ENCODE measurements at regions not wholly inside any gene's neighbourhood (a gene's known extent, or its start where the extent isn't known, plus 50 kb on each side); places are given as distances from the start of the nearest gene placed in this dataset.

DNA sequence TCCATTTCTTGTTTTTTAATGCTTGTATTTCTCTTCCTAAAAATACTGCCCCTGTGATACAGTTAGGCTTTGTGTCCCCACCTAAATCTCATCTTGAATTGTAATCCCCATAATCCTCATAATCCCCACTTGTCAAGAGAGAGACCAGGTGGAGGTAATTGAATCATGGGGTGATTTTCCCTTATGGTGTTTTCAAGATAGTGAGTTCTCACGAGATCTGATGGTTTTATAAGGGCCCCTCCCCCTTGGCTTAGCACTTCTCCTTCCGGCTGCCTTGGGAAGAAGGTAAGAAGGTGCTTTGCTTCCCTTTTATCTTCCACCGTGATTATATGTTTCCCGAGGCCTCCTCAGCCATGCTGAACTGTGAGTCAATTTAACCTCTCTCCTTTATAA lies 227.4 kb downstream of the MAN2A1 start:
- DNase-seq = no peak

DNA sequence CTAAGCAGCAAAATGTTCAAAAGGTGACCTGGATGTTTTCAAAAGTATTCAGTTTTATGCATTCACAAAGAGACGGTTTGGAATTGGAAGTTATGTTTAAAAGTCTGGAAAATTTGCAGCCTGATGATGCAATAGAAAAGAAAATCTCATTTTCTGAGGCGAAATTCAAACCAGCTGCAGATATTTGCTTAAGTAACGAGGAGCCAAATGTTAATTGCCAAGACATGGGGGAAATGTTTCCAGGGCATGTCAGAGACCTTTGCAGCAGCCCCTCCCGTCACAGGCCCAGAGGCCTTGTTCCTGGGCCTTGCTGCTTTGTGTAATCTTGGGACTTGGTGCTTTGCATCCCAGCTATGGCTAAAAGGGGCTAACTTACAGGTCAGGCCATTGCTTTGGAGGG lies 228.2 kb downstream of the MAN2A1 start:
- DNase-seq = no peak

DNA sequence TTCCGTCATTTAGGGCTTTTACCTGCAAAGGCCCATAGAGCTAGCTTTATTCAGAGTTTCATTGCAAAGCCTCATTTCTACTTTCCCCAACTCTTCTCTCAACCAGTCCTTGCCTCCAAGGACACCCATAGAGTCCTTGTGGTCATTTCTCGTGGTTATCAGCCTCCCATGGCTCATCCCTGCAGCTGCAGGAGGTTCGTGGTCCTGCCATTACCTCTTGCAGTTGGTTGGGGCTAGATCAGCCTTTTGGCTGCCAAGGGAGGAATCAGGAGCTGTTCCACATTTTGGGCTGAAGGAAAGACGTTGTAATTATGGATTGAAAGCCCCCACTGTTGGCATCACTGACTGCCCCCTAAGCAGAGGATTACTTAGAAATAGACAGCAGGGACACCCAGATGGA lies 231.0 kb downstream of the MAN2A1 start:
- DNase-seq = no peak

DNA sequence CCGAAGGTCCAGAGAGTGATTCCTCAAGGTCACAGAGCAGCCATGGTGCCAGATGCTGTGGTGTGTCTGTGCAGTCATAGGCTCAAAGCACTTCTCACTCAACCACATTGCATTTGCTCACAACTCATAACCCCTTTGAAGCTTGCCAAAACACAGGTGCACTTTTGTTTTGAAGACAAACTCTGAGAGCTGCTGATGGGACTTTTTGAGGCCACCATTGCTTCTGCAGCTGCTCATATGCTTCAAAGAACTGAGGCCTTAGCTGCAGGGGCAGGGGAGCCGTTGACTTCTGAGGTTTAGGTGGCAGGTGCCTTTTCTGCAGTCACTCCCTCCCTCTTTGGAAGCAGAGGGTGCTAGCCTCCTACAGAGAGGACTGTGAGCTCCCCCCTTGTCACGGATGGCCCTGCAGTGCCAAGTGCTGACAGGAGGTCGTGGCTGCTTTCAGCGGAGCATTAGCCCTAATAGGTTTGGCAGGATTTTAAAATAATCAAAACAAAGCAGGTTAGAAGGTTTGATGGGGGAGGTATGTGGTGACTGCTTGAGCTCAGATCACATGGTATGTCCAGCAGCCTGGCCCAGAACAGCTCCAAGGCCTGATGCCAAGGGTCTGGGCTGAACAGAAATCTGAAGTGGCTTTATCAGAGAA lies 232.1 kb downstream of the MAN2A1 start:
- no peak for DNase-seq

DNA sequence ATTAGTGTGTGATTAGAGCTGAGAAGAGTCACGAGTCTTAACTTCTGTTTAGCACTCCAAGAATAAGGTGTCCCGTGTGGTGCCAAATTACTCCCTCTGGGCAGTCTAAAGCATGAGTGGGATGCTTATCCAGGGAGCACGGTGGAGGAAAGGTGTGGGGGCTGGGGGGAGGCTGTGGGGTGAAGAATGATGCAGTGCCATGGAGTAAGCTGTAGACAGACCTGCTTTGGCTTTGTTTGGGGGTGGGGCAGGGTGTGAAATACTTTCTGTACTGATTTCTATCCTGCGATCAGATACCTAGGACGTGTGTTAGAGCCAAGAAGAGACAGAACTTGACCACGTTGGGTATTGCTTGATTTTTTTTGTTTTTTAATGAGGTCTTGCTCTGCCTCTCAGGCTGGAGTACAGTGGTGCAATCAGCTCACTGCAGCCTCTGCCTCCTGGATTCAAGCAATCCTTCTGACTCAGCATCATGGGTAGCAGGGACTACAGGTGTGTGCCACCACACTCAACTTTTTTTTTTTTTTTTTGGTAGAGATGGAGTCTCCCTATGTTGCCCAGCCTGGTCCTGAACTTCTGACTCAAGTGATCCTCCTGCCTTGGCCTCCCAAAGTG lies 232.8 kb downstream of the MAN2A1 start:
- DNase-seq = no peak

DNA sequence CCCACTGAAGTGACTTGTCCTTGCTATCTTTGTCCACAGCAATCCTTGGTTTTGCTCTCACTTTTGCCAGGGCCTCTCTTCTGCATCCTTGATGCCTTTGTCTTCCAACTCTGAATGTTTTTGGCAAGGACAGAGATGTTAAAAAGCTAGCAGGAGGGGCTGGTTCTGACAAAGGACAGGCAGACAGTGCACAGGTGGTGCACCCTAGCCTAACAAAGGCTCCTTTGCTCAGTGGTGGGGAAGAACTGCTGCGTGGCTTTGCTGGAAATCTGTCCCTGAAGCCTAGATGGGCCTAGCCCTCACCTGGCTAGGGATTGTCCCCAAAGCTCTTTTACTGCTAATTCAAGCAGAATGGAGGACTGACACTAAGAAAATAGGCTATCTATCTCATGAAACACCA lies 233.5 kb downstream of the MAN2A1 start:
- DNase-seq = no peak

DNA sequence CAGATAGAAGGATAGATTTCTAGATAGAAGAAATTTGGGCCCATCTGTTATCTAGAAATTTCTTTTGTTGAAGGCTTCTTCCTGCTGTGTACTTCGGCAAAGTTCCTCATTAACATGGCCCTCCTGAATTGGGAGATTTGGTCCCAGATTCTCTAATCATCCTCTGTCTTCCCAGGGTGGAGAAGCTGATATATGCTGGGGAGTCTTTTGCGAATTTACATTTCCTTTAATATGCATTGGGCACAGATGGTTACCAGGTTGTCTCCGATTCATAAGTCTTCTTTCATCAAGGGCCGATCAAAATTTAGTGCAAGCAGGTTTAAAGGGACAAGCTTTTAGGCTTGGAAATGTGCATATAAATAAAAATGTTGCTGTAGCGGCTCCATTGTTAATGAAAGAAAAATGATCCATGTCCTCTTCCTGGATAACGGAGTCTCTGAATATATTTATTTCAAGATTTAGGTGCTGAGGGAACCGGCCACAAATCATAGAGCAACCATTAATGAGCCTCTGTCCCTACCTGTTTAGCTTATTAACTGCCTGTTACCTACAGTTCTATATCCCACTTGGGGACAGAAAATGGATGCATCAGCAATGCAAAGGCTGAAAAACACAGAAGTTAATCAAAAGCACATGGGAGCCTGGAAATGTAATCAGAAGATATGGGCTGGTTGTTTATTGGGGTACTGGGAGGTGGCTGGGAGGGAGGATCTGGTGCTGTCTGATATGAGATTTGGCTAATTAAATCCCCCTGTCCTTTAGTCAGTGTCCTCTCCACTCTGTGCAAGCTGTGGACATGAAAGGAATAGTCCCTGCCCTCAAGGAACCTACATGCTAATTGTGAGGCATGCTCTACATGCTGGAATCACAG lies 234.7 kb downstream of the MAN2A1 start:
- no peak for DNase-seq

DNA sequence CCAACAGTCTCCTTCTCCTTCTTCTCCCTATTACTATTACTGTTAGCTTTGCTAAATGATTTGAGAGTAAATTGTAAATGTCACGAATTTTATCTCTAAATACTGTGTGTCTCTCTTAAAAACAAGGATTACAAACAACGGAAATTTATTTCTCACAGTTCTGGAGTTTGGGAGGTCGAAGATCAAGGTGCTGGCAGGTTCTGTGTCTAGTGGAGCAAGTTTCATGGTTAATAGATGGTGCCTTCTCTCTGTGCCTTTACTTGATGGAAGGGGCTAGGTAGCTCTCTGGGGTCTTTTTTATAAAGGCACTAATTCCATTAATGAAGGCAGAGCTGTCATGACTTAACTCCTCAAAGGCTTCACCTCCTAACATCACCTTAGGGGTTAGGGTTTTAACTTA lies 237.9 kb downstream of the MAN2A1 start:
- no peak for DNase-seq

DNA sequence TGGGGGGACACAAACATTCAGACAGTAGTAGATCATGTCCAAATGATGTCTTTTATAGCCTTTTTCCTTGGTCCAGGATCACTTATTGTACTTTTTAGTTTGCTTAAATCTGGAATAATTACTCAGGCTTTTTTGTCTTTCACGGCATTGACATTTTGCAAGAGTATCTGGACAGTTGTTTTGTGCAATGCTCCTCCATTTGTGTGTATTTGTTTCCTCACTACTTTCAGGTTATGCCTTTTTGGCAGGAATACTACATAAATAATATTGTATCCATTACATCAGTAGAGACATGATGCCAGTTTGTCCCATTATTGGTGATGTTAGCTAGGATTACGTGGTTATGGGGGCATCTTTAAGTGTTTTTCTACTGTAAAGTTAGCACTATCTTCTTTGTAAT lies 238.3 kb downstream of the MAN2A1 start:
- DNase-seq = no peak

DNA sequence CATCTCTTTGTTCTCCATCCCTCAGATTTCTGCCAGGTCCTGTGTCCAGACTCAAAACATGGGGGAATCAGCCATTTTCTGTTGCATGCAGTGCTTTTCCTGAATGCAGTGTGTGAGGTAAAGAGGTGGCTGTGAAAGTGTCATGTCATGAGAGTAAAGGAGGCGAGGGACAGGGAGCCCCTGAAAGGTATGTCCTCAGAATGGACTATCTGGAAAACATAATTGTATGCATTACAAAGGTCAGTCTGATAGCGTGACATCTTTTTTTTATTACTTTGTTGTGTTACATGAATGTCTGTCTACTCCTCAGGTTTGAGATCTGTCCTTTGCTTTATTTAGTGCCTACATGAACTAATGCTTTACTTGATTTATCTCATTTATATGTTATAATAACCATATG lies 239.1 kb downstream of the MAN2A1 start:
- DNase-seq = no peak

DNA sequence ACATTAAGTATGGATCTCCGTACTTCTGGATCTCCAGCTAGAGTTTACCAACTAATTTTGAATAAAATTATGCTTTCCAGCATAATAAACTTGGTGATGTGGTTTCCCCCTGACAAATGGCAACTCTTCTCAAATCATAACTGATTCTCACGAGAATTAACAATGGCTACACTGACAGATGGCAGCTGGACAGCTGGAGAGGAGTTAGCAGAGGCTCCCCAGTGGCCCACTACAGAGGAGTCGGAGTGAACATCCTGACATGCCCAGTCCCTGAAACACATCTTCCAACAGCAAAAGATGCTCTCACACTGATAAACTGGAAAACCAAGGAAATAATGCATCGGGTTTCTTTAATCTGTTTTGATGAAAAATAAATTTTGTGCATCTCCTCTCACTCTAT lies 239.6 kb downstream of the MAN2A1 start:
- DNase-seq = no peak

DNA sequence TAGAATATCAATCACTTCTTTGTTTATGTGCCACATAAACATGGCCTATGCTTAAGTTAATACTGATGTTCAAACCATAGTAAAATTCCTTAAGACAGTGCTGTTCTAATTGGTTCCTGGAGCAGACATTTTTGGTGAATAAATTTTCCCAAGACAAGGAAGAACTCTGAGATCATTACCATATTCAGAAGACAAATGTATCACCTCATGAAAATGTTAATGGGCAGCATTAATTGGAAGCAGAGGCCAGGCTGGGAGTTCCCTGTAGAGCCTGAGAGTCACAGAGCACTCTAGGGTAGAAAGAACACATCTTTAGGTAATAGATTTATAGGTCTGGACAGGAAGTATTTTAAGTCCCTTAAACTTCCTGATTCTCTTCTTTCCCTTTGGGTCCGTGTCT lies 240.2 kb downstream of the MAN2A1 start:
- DNase-seq = no peak

DNA sequence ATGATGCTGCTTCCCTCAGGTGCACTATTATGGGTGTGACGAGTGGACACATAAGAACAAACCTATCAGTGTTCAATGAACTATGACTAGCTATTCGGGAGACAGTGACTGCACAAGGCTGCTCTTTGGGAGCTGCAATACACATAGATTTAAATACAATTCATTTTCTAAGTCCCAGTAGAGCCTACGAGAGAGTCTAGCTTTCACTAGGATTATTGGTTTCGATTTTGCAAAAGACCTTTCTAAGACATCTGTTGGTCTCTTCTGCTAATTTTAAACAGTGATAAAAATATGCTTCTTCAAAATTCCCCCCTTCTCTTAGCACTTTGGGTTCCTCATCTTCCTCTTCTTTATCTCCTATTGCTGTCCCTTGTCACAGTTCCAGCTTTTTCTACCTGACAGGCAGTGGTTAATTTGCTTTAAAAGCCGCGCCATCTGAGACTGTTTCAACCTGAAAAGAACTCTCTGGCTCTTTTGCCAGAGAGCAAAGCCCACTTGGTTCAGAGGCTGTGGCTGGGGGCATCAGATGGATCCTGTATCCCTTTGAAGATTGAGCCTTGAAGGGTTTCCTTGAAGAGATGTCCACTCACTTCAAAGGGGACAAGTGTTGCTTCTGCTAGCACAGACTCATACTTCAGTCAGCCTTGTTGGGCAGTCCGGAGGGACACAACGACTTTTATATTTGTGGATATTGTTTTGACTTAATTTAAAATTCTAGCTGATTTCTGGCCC lies 241.5 kb downstream of the MAN2A1 start:
- DNase-seq = peak; percentile 25

DNA sequence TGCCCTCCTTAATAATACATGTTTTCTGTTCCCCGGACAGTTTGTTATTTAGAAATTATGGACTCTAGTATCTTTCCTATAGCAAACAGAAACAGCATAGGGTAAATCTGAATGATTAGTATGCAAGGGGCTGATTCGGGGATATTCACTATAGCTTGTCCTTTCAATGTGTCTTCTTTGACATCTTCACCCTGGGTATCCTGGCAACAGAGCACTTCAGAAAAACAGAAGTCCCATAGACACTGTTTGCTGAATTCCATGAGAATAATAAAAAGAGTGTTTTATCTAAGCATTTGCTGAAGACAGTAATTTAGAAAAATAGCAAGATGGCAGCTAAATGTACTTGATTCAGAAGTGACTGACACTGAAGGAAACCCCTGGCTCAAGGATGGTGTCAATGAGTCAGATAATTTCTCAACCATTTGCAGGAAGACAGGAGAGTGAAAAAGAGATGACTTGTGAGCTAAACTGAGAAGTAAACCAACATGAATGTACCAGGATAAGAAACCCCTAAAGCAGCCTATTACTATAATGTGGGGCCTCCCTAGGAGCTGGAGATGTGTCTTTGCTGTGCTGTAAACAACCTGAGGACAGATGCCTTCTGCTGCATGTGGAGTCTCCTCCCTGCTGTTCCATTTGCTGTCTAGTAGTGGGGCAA lies 246.2 kb downstream of the MAN2A1 start:
- no peak for DNase-seq

DNA sequence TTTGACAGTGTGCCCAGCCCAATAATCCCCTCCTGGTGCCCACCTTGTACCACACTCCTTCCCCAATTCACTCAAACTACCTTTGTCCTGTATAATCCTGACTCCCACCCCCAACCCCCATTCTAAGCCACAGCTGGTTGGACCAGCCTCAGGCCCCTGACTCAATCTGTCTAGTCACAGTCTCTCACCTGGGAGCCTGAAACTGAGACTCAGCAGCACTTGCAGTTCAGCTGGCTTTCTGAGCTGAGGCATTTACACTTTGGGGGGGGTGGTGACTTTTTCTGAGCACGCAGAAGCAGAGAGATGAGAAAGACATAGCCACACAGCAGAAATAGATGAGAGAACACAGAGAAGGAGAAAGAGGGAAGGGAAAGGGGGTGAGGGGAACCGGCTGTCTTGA lies 247.3 kb downstream of the MAN2A1 start:
- DNase-seq = no peak

DNA sequence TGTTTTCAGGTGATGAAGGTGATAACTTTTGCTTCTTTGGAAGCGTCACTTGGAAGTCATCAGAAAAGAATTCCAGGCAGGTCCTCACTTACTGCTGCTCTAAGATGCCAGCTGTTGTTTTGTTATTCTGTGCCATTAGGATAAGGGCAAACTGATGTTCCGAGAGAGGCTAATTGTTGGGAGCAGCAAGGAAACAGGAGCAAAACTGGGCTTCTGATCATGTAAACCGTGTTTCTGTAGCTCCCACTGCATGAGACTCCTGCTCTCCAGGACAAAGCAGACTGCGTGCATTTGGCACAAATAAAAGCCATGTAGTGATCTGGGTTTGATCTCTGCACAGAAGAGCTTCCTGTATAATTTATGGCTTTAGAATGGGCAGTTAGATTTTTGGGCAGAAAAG lies 248.2 kb downstream of the MAN2A1 start:
- no peak for DNase-seq

DNA sequence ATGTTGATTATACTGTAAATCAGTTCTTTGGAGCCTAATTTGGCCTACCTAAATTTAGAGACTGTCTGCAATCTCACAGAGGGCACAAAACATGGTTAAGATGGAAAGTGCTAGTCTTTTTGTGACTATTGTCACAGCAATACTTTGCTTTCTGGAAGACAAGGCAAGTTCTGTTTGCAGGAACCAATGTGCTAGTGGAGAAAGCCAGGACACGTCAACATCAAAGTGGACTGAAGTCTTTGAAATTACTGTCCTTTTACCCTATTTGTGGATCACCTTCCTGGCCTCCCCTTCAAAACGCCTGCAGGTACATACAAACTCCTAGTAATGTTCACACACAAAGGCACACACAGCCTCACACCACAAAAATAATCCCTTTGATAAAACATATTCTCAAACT lies 248.7 kb downstream of the MAN2A1 start:
- no peak for DNase-seq

DNA sequence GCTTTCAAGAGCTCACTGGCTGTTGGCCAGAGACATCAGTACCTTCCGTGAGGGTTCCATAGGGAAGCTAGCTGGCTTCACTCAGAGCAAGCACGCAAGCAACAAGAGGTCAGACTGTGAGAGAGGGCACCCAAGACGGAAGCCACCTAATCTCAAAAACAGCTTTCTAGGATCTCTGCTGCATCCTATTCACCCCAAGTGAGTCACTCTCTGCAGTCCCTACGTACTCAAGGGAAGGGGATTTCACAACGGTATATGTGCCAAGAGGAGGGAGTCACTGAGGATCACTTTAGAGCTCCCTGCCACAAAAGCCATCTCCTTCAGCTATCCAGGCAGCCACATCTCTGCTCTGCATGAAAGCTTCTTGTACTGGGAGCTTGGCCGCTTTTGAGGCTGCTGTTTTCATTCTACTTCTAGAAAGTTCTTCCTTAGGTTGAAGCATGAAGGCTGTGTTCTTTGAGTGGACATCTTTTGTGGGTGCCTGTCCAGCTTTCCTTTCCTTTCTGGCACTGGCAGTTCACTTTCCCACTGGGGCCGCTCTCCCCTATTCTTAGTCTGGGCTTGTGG lies 249.5 kb downstream of the MAN2A1 start:
- no peak for DNase-seq

DNA sequence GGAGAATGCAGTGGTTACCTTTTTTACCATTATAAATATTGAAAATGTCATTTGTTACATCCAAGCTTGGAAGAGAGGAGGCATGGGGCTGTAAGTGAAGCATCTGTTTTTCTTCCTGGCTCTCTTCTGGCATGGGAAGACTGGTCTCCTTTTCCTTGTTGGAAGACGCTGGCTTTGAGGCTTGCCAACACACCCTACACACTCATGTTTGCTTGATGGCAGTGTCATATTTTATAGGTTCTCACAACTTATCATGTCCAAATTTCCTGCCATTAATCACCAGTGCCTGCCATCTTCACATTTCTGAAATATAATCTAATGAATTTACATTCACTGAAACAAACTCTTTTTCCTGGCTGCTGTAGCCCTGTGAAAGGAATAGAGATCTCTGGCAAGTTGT lies 252.9 kb downstream of the MAN2A1 start:
- DNase-seq = no peak

DNA sequence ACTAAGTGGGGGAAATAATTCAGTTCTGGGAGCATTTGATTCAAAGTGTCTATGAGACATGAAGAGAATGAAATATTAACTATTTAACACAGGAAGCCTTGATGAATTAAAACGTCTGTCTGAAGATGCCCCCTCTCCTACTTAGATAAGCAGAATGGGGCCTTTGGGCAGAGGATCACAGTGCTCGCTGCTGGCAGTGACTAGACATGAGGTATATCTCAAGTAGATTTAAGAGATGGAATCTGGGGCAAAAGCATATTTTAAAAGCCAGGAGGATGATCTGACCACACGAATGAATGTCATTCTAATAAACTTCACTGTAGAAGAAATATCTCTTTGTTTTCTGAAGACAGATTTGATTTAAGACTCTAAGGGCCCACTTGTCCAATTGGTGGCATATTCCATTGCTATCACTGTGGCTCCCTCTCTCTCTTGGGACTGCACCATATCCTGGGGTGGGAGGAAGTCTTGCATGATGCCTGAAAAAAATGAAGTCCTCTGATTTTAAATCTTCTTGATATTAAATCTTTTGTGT lies 254.0 kb downstream of the MAN2A1 start:
- no peak for DNase-seq

DNA sequence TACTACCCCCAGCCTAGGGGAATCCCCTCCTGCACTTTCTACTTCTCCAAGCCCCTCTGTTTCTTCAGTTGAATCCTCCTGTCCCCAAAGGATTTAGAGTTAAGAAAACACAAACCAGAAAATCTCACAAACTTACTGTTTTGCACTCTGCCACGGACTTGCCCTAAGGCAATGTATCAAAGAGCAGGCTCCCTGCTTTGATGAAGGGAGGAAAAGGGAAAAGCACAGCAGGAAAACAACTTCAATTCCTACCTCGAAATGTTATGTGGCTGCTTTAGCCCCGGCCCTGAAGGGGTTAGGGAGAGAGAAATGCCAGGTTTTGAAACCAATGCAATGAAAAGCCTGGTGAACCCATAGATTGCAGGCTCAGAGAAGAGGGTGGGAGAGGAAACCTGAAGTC lies 254.7 kb downstream of the MAN2A1 start:
- DNase-seq = no peak

DNA sequence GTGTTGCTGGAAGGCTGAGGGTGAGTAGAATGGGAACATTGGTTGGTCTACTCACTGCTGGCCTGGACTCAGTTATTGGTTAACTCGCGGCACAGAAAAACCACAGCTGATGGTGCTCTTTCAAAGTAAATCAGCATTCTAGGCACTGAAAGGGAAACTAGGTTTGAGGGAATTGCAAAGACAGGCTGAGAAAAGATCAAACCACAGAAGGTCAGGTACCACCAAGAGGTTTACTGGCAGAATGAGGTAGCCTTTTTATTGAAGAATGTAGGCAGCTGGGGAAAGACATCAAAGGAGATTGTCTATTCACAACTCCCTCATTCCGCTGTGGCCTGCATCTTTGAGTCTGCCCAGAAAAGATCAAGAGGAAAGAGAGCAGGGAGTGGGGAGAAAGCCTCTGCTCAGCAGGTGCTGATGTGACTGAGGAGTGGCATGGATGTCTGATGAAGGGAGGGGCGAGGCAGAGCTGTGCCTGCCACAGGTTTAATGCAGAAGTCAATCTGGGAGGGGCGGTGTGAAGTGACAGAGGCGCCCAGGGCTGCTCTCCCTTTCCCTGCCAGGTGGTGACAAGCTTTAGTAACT lies 255.5 kb downstream of the MAN2A1 start:
- no peak for DNase-seq
